PC-9 (cell line): ENCODE measurements at regions not wholly inside any gene's neighbourhood (a gene's known extent, or its start where the extent isn't known, plus 50 kb on each side); places are given as distances from the start of the nearest gene placed in this dataset.

Source experiments
- EZH2 ChIP-seq: fragments of 200-600 bp; sonication (generic); IDR thresholded peaks from 2 replicates; pipeline ENCODE4 v1.8.0; 2017; ENCODE audit warnings: antibody characterized with exemption, low read depth
- TF ChIP-seq, protein P1 (sequence below): fragments of 200-600 bp; sonication (generic); conservative IDR thresholded peaks from 2 replicates; pipeline ENCODE4 v1.6.1; 2017; ENCODE audit warnings: mixed run types, antibody characterized with exemption, mild to moderate bottlenecking, moderate library complexity

DNA sequence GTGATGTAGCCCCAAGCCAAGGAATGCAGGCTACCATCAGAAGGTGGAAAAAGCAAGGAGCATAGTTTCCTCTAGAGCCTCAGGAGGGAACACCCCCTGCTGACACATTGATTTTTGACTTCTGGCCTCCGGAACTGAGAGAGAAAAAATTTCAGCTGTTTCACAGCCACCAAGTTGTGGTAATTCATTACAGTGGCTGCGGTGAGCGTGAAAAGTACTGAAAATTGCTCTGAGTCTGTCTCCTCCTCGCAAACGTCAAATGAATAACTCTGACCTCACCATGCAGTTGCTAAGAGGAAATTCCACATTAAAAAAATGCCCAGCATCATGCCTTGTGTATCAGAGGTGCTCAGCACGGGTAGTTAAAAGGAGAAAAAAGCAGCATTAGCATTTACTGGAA, 277.9 kb upstream of the MSX2 start:
- TF ChIP-seq EZH2 = no peak
- TF ChIP-seq, protein P1, sequence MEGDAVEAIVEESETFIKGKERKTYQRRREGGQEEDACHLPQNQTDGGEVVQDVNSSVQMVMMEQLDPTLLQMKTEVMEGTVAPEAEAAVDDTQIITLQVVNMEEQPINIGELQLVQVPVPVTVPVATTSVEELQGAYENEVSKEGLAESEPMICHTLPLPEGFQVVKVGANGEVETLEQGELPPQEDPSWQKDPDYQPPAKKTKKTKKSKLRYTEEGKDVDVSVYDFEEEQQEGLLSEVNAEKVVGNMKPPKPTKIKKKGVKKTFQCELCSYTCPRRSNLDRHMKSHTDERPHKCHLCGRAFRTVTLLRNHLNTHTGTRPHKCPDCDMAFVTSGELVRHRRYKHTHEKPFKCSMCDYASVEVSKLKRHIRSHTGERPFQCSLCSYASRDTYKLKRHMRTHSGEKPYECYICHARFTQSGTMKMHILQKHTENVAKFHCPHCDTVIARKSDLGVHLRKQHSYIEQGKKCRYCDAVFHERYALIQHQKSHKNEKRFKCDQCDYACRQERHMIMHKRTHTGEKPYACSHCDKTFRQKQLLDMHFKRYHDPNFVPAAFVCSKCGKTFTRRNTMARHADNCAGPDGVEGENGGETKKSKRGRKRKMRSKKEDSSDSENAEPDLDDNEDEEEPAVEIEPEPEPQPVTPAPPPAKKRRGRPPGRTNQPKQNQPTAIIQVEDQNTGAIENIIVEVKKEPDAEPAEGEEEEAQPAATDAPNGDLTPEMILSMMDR = no peak
